ENCODE measurements at regions not wholly inside any gene's neighbourhood (a gene's known extent, or its start where the extent isn't known, plus 50 kb on each side); places are given as distances from the start of the nearest gene placed in this dataset.

GRCh38 chr1:83670909-83671565, 327.9 kb downstream of the TTLL7 start:
- no peaks in the 10 kb centered on the region for H3K27me3 ChIP-seq (ENCODE audit: control insufficient read depth, insufficient read depth, low read length)
- no peak overlapping the region for H2AK9ac ChIP-seq (replicated peaks; ENCODE audit: low read depth, low read length, poor library complexity)
- no peaks in the 10 kb centered on the region for H3K9me1 ChIP-seq (ENCODE audit: insufficient read depth, low read length)
- no CpG with 5 or more reads among the region's 2 CpGs for WGBS, 2 experiments (ENCODE audit: extremely low coverage in 2 of 2, insufficient read length in 1 of 2)
- POLR2A ChIA-PET (ENCODE audit: unreplicated experiment), result no interaction called here
- H3K18ac ChIP-seq (ENCODE audit: low read depth, low read length), result no peak overlapping the region
- H3K9ac ChIP-seq (ENCODE audit: low read depth, low read length), result no peak overlapping the region
- H3K4me2 ChIP-seq (ENCODE audit: low read depth, low read length), result no peak overlapping the region
- no peak overlapping the region for H3K4me3 ChIP-seq (ENCODE audit: insufficient read depth, low read depth, low read length)
- CTCF ChIA-PET, result no interaction called here
- in situ Hi-C loops (cut with MboI; ENCODE audit: low sequenced_read_pairs) (no loop called here), intact Hi-C loops (cut with micrococcal nuclease) (no loop called here), dilution Hi-C loops (cut with HindIII; ENCODE audit: low sequenced_read_pairs, unreplicated experiment) (no loop called here)
- ATAC-seq (ENCODE audit: low read depth) (no peak), DNase-seq (no peak)
- H3K79me1 ChIP-seq (ENCODE audit: low read depth in 1 of 2, low read length in 2 of 2), result no peaks in the 10 kb centered on the region
- H4K8ac ChIP-seq (ENCODE audit: low read depth in 2 of 2, low read length in 2 of 2), result no peak overlapping the region
- H3K4me1 ChIP-seq (ENCODE audit: control insufficient read depth, insufficient read depth, low read length), result no peaks in the 10 kb centered on the region
- no peaks in the 10 kb centered on the region for H4K20me1 ChIP-seq (ENCODE audit: insufficient read depth, low read length)
- H2BK15ac ChIP-seq (ENCODE audit: low read depth, low read length), result no peak overlapping the region
- no TSS peak for BruUV-seq (replicated peaks)
- H3K36me3 ChIP-seq (ENCODE audit: control insufficient read depth, insufficient read depth, low read length), result no peaks in the 10 kb centered on the region
- H3K27ac ChIP-seq (ENCODE audit: insufficient read depth, low read length), result no peak overlapping the region
- no peak overlapping the region for H2AK5ac ChIP-seq (ENCODE audit: low read depth, low read length)
- H4K5ac ChIP-seq (ENCODE audit: low read depth, low read length), result no peak overlapping the region
- no peak overlapping the region for H4K91ac ChIP-seq (ENCODE audit: insufficient read depth, low read depth, low read length)
- no peak overlapping the region for H2AFZ ChIP-seq (replicated peaks; ENCODE audit: low read length, poor library complexity)
- no peak overlapping the region for H3K56ac ChIP-seq (ENCODE audit: extremely low read depth, insufficient read depth, low read length)
- TF ChIP-seq SMC3 (IDR thresholded peaks at IDR 0.05; ENCODE audit: low read depth, low read length) (no peak), NFE2L2 (IDR thresholded peaks at IDR 0.05; ENCODE audit: low read depth, low read length) (no peak), RAD21 (IDR thresholded peaks at IDR 0.05; ENCODE audit: low read length) (no peak), POLR2A (IDR thresholded peaks at IDR 0.05; ENCODE audit: low read depth, low read length) (no peak), FOS (IDR thresholded peaks at IDR 0.05; ENCODE audit: low read depth, low read length) (no peak), MAZ (IDR thresholded peaks at IDR 0.05; ENCODE audit: borderline replicate concordance, low read depth, low read length) (no peak), MXI1 (IDR thresholded peaks at IDR 0.05; ENCODE audit: borderline replicate concordance, low read depth, low read length) (no peak), ELK1 (IDR thresholded peaks at IDR 0.05; ENCODE audit: borderline replicate concordance, low read depth, low read length) (no peak), USF2 (IDR thresholded peaks at IDR 0.05; ENCODE audit: low read depth, low read length) (no peak), RFX5 (IDR thresholded peaks at IDR 0.05; ENCODE audit: low read depth, low read length) (no peak), BHLHE40 (IDR thresholded peaks at IDR 0.05; ENCODE audit: low read depth, low read length) (no peak), CHD1 (IDR thresholded peaks at IDR 0.05; ENCODE audit: low read depth, low read length) (no peak), MAFK (IDR thresholded peaks at IDR 0.05; ENCODE audit: low read depth, low read length) (no peak), RCOR1 (IDR thresholded peaks at IDR 0.05; ENCODE audit: insufficient replicate concordance, low read length) (no peak), CTCF (conservative IDR thresholded peaks at IDR 0.05; ENCODE audit: low read depth, low read length) (no peak), CEBPB (IDR thresholded peaks at IDR 0.05; ENCODE audit: low read depth, low read length) (no peak)
- H2BK5ac ChIP-seq (ENCODE audit: low read depth, low read length, poor library complexity, severe bottlenecking), result no peak overlapping the region
- H3K14ac ChIP-seq (replicated peaks; ENCODE audit: low read depth, low read length), result no peak overlapping the region
- H2BK20ac ChIP-seq (ENCODE audit: low read depth, low read length), result no peak overlapping the region
- H3K9me3 ChIP-seq (ENCODE audit: control insufficient read depth, insufficient read depth, low read length), result no peaks in the 10 kb centered on the region; the same call in 1 of the 2 replicates
- H3K4ac ChIP-seq (ENCODE audit: low read depth, low read length), result no peak overlapping the region
- no peak overlapping the region for H2BK120ac ChIP-seq (ENCODE audit: low read depth, low read length)
- H3K23ac ChIP-seq (ENCODE audit: low read depth, low read length), result no peak overlapping the region
